Jurkat, Clone E6-1 (cell line): ENCODE measurements at regions not wholly inside any gene's neighbourhood (a gene's known extent, or its start where the extent isn't known, plus 50 kb on each side); places are given as distances from the start of the nearest gene placed in this dataset.
A peak's percentile ranks its signal among the peaks of the same experiment; 100 is the strongest.

Source experiments
- DNase-seq: peaks from one replicate; pipeline ENCODE4 v3.0.0-alpha.2; 2011; ENCODE audit warnings: low read depth, low spot score
- H3K4me3 ChIP-seq: 2 replicates; pipeline ENCODE4 v1.5.1; 2011; ENCODE audit warnings: mild to moderate bottlenecking, low read length, control low read depth, moderate library complexity

DNA sequence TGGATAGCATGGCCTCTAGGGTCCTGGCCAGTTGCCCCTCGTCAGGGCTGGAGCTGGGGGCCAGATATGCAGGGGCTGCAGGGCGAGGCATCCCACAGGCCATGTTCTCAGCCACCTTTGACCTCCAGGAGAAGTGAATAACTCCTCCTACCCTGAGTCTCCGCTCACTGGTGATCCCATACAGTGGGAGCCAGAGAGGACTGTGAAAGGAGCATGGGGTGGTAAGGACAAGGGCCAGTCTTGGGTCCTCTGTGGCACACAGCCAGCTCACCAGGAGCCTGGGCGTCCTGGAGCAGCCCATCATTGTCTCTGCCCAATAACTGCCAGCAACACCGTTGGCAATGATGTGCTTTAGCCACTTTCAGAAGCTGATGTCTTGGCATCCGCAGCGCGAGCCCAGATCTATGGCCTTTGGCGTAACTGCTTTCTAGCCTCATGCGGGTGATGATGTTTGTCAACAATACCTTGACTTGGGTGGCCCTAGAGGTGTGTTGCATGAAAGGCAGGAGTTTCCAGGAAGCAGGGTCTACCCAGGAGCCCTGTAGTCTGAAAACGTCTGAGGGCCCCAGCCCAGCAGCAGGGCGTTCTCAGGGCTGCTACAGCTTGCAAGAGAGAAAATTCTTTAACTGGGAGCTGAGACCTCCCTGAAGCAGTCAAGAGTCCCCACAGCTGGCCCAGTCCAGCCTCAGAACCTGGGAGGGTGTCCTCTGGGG, 61.1 kb upstream of the IQSEC1 start:
- DNase-seq, result no peak
- H3K4me3 ChIP-seq, result no peak overlapping the region

- H3K4me3 ChIP-seq, result no peak overlapping the region
- DNase-seq, result no peak
Measured at GRCh38 chr3:13133471-13133981, 60.3 kb upstream of the IQSEC1 start.

DNA sequence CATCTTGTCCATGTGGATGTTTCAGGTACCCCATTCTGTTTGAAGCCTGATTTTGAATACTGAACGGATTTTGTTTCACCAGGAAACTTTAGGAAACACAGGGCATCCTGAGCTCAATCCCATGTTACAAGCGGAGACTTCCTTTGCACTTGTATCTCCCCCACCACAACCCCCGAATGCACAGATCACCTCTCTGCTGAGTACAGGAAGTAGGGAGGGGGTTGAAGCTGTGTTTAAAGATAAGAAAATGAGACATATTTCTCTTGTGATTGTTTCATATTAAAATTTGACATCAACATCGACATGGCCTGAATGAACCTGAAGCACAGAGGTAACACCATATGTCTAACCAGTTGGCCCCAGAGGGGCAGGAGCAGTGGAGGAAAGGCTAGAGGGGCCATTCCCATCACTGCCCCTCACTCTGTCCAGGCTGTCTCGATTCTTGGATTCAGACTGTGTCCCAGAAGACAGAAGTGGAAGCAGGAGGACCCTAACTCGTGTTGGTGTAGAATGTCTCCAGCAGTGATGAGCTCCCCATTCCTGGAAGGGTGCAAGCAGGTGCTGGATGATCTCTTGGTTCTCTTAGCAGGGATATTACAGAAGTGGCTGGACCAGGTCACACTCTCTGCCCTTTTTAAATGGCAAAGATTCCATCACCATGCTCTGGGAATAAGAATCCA, 59.6 kb upstream of the IQSEC1 start:
- no peak overlapping the region for H3K4me3 ChIP-seq
- DNase-seq, result peak; percentile 52

DNA sequence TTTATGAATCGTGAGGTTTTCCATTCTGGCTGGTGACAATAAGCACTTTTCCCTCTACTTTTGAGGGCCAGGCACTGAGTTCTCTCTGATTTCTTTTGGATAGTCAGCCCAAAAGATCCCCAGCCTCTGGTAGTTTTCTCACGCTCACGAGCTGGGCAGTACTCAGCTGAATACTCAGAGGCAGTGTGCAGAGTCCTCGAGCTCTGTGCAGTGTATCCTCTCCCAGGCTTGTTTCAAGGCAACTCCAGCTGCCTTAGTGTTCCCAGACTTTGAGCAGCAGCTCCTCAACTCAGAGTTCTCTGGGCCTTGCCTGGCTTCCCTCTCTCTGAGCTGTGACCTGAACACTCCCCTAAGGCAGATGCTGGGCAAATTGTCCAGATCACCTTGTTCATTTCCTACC, 59.1 kb upstream of the IQSEC1 start:
- H3K4me3 ChIP-seq, result no peak overlapping the region
- DNase-seq, result no peak

DNA sequence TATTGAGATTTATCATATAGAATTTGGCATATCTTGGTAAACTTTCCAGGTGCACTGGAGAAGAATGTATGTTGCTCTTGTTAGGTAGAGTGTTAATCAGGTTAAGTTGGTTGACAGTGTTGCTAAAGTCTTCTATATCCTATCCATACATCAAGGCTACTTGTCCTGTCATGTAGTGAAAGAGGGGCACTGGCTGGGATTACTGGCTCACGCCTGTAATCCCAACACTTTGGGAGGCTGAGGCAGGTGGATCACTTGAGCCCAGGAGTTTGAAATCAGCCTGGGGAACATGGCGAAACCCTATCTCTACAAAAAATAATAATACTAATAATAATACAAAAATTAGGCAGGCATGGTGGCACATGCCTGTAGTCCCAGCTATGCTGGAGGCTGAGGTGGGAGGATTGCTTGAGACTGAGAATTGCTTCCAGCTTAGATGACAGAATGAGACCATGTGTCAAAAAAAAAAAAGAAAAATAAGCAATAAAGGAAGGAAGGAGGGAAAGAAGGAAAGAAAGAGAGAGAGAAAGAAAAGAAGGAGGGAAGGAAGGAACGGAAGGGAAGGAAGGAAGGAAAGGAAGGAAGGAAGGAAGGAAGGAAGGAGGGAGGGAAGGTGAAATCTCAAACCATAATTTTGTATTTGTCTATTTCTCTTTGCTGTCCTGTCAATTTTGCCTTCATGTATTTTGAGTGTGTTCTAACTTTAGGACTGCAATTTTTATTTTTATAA, 57.4 kb upstream of the IQSEC1 start:
- no peak overlapping the region for H3K4me3 ChIP-seq
- DNase-seq, result no peak

GRCh38 chr3:13125092-13126015, 52.1 kb upstream of the IQSEC1 start:
- DNase-seq, result no peak
- H3K4me3 ChIP-seq, result no peak overlapping the region

- H3K4me3 ChIP-seq, result no peak overlapping the region
- DNase-seq, result no peak
Measured at GRCh38 chr3:13124631-13125030, 51.4 kb upstream of the IQSEC1 start.

GRCh38 chr3:13123765-13124164, 50.5 kb upstream of the IQSEC1 start:
- DNase-seq, result no peak
- H3K4me3 ChIP-seq, result no peak overlapping the region

GRCh38 chr3:13123013-13123654, 49.9 kb upstream of the IQSEC1 start:
- DNase-seq, result no peak
- no peak overlapping the region for H3K4me3 ChIP-seq
